Astrocyte (in vitro differentiated cells and primary cell): ENCODE measurements at regions not wholly inside any gene's neighbourhood (a gene's known extent, or its start where the extent isn't known, plus 50 kb on each side); places are given as distances from the start of the nearest gene placed in this dataset.

Experiments
- DNase-seq: peaks from one replicate; pipeline ENCODE4 v3.0.0-alpha.2; 2010; ENCODE audit warnings: low read depth
- FAIRE-seq: peaks from 2 replicates; lab custom pipeline; 2011; peaks lifted over from hg19 to GRCh38; lab: Jason Lieb, UNC
- H2AFZ ChIP-seq: 2 replicates; pipeline ENCODE4 v1.6.0; 2012; ENCODE audit warnings: low read depth, low read length, inconsistent platforms
- H3K27ac ChIP-seq: 2 replicates; pipeline ENCODE4 v1.5.1; 2011; ENCODE audit warnings: low read depth, low read length, inconsistent platforms
- H3K27me3 ChIP-seq: 2 replicates; pipeline ENCODE4 v1.6.0; 2011; ENCODE audit warnings: low read length, inconsistent platforms; ENCODE audit not compliant: insufficient read depth
- H3K36me3 ChIP-seq: 2 replicates; pipeline ENCODE4 v1.5.1; 2011; ENCODE audit warnings: low read length, inconsistent platforms; ENCODE audit not compliant: insufficient read depth
- H3K4me1 ChIP-seq: 2 replicates; pipeline ENCODE4 v1.5.1; 2011; ENCODE audit warnings: low read length, inconsistent platforms; ENCODE audit not compliant: insufficient read depth
- H3K4me2 ChIP-seq: 2 replicates; pipeline ENCODE4 v1.6.0; 2012; ENCODE audit warnings: low read length, inconsistent platforms
- H3K4me3 ChIP-seq: 2 replicates; pipeline ENCODE4 v1.5.1; 2011; ENCODE audit warnings: low read depth, mild to moderate bottlenecking, low read length, inconsistent platforms; ENCODE audit not compliant: insufficient read depth
- H3K79me2 ChIP-seq: 2 replicates; pipeline ENCODE4 v1.6.0; 2012; ENCODE audit warnings: mild to moderate bottlenecking, low read length, inconsistent platforms; ENCODE audit not compliant: insufficient read depth
- H3K9ac ChIP-seq: 2 replicates; pipeline ENCODE4 v1.6.0; 2012; ENCODE audit warnings: mild to moderate bottlenecking, low read length, inconsistent platforms
- H3K9me3 ChIP-seq: 2 replicates; pipeline ENCODE4 v1.5.1; 2012; ENCODE audit warnings: low read depth, mild to moderate bottlenecking, low read length, inconsistent platforms; ENCODE audit not compliant: insufficient read depth
- H4K20me1 ChIP-seq: 2 replicates; pipeline ENCODE4 v1.6.0; 2012; ENCODE audit warnings: low read length, inconsistent platforms; ENCODE audit not compliant: insufficient read depth
- H3K27ac Mint-ChIP-seq: one replicate; pipeline ENCODE4 v1.8.0; 2021; ENCODE audit warnings: mild to moderate bottlenecking, mixed read lengths; ENCODE audit not compliant: unreplicated experiment
- H3K27me3 Mint-ChIP-seq: one replicate; pipeline ENCODE4 v1.8.0; 2021; ENCODE audit warnings: low read depth, mixed read lengths; ENCODE audit not compliant: unreplicated experiment
- H3K36me3 Mint-ChIP-seq: one replicate; pipeline ENCODE4 v1.8.0; 2021; ENCODE audit warnings: low read depth, mixed read lengths; ENCODE audit not compliant: unreplicated experiment
- H3K4me1 Mint-ChIP-seq: one replicate; pipeline ENCODE4 v1.8.0; 2021; ENCODE audit warnings: low read depth, mixed read lengths; ENCODE audit not compliant: unreplicated experiment
- H3K4me3 Mint-ChIP-seq: one replicate; pipeline ENCODE4 v1.8.0; 2021; ENCODE audit warnings: mild to moderate bottlenecking, moderate library complexity, mixed read lengths; ENCODE audit not compliant: unreplicated experiment
- H3K9me3 Mint-ChIP-seq: one replicate; pipeline ENCODE4 v1.8.0; 2021; ENCODE audit warnings: mild to moderate bottlenecking, mixed read lengths; ENCODE audit not compliant: unreplicated experiment
- EZH2 ChIP-seq: IDR thresholded peaks from 2 replicates; pipeline ENCODE4 v1.6.1; 2012; ENCODE audit warnings: mild to moderate bottlenecking, low read length, inconsistent platforms; ENCODE audit not compliant: insufficient read depth
- TF ChIP-seq, protein P1 (sequence below): IDR thresholded peaks from 2 replicates; pipeline ENCODE4 v1.5.1; 2011; ENCODE audit warnings: low read depth, mild to moderate bottlenecking, inconsistent platforms, low read length, moderate library complexity; ENCODE audit not compliant: insufficient read depth

DNA sequence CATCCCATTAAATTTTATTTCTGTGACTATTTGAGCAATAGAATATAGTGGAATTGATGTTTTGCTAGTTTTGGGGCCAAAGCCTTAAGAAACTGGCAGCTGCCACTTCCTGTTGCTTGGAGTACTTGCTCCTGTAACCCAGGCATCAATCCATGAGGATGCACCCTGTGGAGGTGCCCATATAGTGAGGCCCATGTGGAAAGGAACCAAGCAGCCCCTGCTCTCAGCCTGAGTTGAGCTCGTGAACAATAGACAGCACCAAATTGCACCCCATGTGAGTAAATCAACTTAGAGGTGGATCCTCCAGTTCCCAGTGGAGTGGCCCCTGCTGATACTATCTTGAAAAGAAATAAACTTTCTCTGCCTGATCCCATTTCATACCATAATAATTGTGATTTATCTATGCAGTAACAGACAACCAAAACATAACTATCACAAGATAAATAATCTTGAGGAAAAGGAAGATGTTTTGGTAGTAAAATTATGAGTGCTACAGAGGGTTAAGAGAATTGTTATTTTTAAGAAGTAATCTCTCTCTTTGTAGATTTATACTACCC lies 481.9 kb downstream of the TBC1D32 start:
- Histone ChIP-seq H4K20me1 (no peaks in the 10 kb centered on the region), H3K4me2 (no peak overlapping the region), H2AFZ (no peak overlapping the region), H3K36me3 (no peaks in the 10 kb centered on the region), H3K79me2 (no peaks in the 10 kb centered on the region), H3K4me1 (no peaks in the 10 kb centered on the region), H3K9me3 (no peaks in the 10 kb centered on the region), H3K4me3 (no peak overlapping the region), H3K27ac (no peak overlapping the region), H3K27me3 (no peaks in the 10 kb centered on the region), H3K9ac (no peak overlapping the region)
- Mint-ChIP-seq H3K27ac (no peak overlapping the region), H3K9me3 (no peaks in the 10 kb centered on the region), H3K36me3 (no peaks in the 10 kb centered on the region), H3K4me1 (no peaks in the 10 kb centered on the region), H3K27me3 (no peaks in the 10 kb centered on the region), H3K4me3 (no peak overlapping the region)
- no peak for FAIRE-seq
- TF ChIP-seq EZH2, result no peak
- TF ChIP-seq, protein P1, sequence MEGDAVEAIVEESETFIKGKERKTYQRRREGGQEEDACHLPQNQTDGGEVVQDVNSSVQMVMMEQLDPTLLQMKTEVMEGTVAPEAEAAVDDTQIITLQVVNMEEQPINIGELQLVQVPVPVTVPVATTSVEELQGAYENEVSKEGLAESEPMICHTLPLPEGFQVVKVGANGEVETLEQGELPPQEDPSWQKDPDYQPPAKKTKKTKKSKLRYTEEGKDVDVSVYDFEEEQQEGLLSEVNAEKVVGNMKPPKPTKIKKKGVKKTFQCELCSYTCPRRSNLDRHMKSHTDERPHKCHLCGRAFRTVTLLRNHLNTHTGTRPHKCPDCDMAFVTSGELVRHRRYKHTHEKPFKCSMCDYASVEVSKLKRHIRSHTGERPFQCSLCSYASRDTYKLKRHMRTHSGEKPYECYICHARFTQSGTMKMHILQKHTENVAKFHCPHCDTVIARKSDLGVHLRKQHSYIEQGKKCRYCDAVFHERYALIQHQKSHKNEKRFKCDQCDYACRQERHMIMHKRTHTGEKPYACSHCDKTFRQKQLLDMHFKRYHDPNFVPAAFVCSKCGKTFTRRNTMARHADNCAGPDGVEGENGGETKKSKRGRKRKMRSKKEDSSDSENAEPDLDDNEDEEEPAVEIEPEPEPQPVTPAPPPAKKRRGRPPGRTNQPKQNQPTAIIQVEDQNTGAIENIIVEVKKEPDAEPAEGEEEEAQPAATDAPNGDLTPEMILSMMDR, result no peak
- no peak for DNase-seq

DNA sequence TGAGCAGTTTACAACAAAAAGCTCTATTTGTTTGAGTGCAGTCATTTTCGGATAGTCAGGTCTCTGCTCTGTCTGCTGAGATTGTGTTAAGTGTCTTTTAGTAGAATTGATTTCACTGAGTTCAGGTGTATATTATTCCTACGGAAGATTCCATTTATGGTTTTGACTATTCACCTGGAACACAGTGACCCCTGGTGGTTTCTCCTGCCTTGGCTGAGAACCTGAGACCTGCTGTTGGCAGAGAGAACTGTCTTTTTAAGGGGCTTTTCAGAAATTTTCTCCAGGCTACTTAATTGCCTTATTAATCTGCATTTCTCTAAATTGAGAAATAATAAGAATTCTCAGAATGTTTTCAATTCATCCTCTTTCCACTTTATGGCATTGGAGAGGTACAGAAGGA lies 508.0 kb downstream of the TBC1D32 start:
- H3K27ac Mint-ChIP-seq, result no peak overlapping the region
- H3K4me3 ChIP-seq, result no peak overlapping the region
- H3K36me3 Mint-ChIP-seq, result no peaks in the 10 kb centered on the region
- H3K4me3 Mint-ChIP-seq, result no peak overlapping the region
- no peaks in the 10 kb centered on the region for H3K36me3 ChIP-seq
- DNase-seq (no peak), FAIRE-seq (no peak)
- H3K4me1 Mint-ChIP-seq, result no peaks in the 10 kb centered on the region
- H3K79me2 ChIP-seq, result no peaks in the 10 kb centered on the region
- no peaks in the 10 kb centered on the region for H3K4me1 ChIP-seq
- no peaks in the 10 kb centered on the region for H3K27me3 Mint-ChIP-seq
- H3K27me3 ChIP-seq, result no peaks in the 10 kb centered on the region
- H2AFZ ChIP-seq, result no peak overlapping the region
- TF ChIP-seq EZH2, result no peak
- TF ChIP-seq, protein P1, result peak; percentile 55
- no peak overlapping the region for H3K9ac ChIP-seq
- no peaks in the 10 kb centered on the region for H4K20me1 ChIP-seq
- no peaks in the 10 kb centered on the region for H3K9me3 Mint-ChIP-seq
- no peak overlapping the region for H3K4me2 ChIP-seq
- no peak overlapping the region for H3K27ac ChIP-seq
- no peaks in the 10 kb centered on the region for H3K9me3 ChIP-seq

GRCh38 chr6:120816794-120817193 lies 517.5 kb downstream of the TBC1D32 start:
- H3K36me3 Mint-ChIP-seq, result peaks cover 2% of the 10 kb centered on the region

More at GRCh38 chr6:120816794-120817193, 517.5 kb downstream of the TBC1D32 start:
- no peak overlapping the region for H3K4me3 ChIP-seq
- TF ChIP-seq, protein P1, result no peak
- TF ChIP-seq EZH2, result no peak
- no peak overlapping the region for H3K27ac Mint-ChIP-seq
- DNase-seq, result no peak
- H3K4me3 Mint-ChIP-seq, result no peak overlapping the region
- no peak overlapping the region for H3K9ac ChIP-seq
- FAIRE-seq, result no peak
- no peak overlapping the region for H2AFZ ChIP-seq
- no peak overlapping the region for H3K27ac ChIP-seq
- H4K20me1 ChIP-seq, result no peaks in the 10 kb centered on the region
- H3K36me3 ChIP-seq, result no peaks in the 10 kb centered on the region
- peaks cover 1% of the 10 kb centered on the region for H3K27me3 Mint-ChIP-seq
- no peaks in the 10 kb centered on the region for H3K4me1 Mint-ChIP-seq
- H3K9me3 Mint-ChIP-seq, result no peaks in the 10 kb centered on the region
- H3K9me3 ChIP-seq, result peaks cover 2% of the 10 kb centered on the region
- H3K4me1 ChIP-seq, result no peaks in the 10 kb centered on the region
- no peaks in the 10 kb centered on the region for H3K27me3 ChIP-seq
- H3K4me2 ChIP-seq, result no peak overlapping the region
- H3K79me2 ChIP-seq, result no peaks in the 10 kb centered on the region
